ENCODE measurements at regions not wholly inside any gene's neighbourhood (a gene's known extent, or its start where the extent isn't known, plus 50 kb on each side); places are given as distances from the start of the nearest gene placed in this dataset.

DNA sequence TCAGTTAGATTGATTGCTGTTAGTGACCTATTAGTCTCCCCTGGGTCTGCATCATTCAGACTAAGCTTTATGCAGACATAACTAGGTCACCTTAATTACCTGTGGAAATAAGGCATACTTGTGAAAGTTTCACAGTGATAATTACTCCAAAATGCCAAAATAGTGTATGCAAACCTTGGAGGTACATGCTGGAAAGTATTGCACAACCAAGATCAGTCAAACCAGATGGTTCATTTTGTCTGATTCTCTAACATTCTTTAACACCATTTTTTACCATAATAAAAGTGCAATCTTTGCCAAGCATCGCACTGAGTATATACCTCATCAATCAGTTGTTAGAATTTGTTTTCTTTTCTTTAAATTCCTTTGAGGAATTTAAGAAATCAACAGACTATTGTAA lies 186.3 kb upstream of the TMEFF2 start:
- ChIA-PET SMC1A (ENCODE audit: uncharacterized antibody, unreplicated experiment) (interaction anchor here (0.8 kb wide), 1 partner anchor 52 kb away, joined by 3 read pairs; no protein-coding TSS in a partner anchor), CTCF (interaction anchor here (1.2 kb wide), 1 partner anchor 54 kb away, joined by 3 read pairs; no protein-coding TSS in a partner anchor), RAD21 (ENCODE audit: unreplicated experiment) (no interaction called here), POLR2A (no interaction called here)
- Histone ChIP-seq H3K9ac (ENCODE audit: control insufficient read depth, insufficient read depth, low read length) (no peak overlapping the region), H3K4me1 (ENCODE audit: control insufficient read depth, insufficient read depth, low read length) (no peaks in the 10 kb centered on the region), H4K20me1 (ENCODE audit: control insufficient read depth, insufficient read depth) (no peaks in the 10 kb centered on the region), H3K36me3 (ENCODE audit: control insufficient read depth in 2 of 2, insufficient read depth in 2 of 2, low read length in 1 of 2) (no peaks in the 10 kb centered on the region), H3K4me2 (ENCODE audit: control insufficient read depth, insufficient read depth) (no peak overlapping the region), H2AFZ (ENCODE audit: control insufficient read depth, low read depth, low read length) (no peak overlapping the region), H3K9me3 (replicated peaks; ENCODE audit: control insufficient read depth, insufficient read depth, low read length) (no peaks in the 10 kb centered on the region), H3K27ac (ENCODE audit: control insufficient read depth, insufficient read depth) (no peak overlapping the region), H3K27me3 (replicated peaks in 1 of 2; ENCODE audit: control insufficient read depth in 2 of 2, insufficient read depth in 2 of 2, low read length in 1 of 2) (no peaks in the 10 kb centered on the region), H3K4me3 (no peak overlapping the region), H3K79me2 (ENCODE audit: control insufficient read depth, insufficient read depth, low read length) (no peaks in the 10 kb centered on the region)
- 0% methylated on average over 1 of the region's 1 CpG for WGBS (ENCODE audit: insufficient coverage, insufficient replicate concordance, low lambda C conversion rate, missing lambda C conversion rate)
- intact Hi-C loops (cut with micrococcal nuclease; ENCODE audit: unreplicated experiment) (no loop called here), in situ Hi-C loops (cut with MboI) (no loop called here)
- DNase-seq (ENCODE audit: low read depth, low spot score) (no peak), ATAC-seq (no peak), FAIRE-seq (no peak)
- BruUV-seq (replicated peaks), result no TSS peak
- TF ChIP-seq NR2C2 (IDR thresholded peaks at IDR 0.05; ENCODE audit: borderline replicate concordance, control insufficient read depth, insufficient read length, low read depth), result no peak
- TF ChIP-seq, protein P1, sequence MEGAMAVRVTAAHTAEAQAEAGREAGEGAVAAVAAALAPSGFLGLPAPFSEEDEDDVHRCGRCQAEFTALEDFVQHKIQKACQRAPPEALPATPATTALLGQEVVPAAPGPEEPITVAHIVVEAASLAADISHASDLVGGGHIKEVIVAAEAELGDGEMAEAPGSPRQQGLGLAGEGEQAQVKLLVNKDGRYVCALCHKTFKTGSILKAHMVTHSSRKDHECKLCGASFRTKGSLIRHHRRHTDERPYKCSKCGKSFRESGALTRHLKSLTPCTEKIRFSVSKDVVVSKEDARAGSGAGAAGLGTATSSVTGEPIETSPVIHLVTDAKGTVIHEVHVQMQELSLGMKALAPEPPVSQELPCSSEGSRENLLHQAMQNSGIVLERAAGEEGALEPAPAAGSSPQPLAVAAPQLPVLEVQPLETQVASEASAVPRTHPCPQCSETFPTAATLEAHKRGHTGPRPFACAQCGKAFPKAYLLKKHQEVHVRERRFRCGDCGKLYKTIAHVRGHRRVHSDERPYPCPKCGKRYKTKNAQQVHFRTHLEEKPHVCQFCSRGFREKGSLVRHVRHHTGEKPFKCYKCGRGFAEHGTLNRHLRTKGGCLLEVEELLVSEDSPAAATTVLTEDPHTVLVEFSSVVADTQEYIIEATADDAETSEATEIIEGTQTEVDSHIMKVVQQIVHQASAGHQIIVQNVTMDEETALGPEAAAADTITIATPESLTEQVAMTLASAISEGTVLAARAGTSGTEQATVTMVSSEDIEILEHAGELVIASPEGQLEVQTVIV (IDR thresholded peaks at IDR 0.05; ENCODE audit: borderline replicate concordance, partially characterized antibody), result no peak
- TF ChIP-seq EZH2 (IDR thresholded peaks at IDR 0.05; ENCODE audit: borderline replicate concordance, control insufficient read depth, low read depth, low read length), result no peak
- TF ChIP-seq ZNF24 (IDR thresholded peaks at IDR 0.05), result no peak
- TF ChIP-seq, protein P2, sequence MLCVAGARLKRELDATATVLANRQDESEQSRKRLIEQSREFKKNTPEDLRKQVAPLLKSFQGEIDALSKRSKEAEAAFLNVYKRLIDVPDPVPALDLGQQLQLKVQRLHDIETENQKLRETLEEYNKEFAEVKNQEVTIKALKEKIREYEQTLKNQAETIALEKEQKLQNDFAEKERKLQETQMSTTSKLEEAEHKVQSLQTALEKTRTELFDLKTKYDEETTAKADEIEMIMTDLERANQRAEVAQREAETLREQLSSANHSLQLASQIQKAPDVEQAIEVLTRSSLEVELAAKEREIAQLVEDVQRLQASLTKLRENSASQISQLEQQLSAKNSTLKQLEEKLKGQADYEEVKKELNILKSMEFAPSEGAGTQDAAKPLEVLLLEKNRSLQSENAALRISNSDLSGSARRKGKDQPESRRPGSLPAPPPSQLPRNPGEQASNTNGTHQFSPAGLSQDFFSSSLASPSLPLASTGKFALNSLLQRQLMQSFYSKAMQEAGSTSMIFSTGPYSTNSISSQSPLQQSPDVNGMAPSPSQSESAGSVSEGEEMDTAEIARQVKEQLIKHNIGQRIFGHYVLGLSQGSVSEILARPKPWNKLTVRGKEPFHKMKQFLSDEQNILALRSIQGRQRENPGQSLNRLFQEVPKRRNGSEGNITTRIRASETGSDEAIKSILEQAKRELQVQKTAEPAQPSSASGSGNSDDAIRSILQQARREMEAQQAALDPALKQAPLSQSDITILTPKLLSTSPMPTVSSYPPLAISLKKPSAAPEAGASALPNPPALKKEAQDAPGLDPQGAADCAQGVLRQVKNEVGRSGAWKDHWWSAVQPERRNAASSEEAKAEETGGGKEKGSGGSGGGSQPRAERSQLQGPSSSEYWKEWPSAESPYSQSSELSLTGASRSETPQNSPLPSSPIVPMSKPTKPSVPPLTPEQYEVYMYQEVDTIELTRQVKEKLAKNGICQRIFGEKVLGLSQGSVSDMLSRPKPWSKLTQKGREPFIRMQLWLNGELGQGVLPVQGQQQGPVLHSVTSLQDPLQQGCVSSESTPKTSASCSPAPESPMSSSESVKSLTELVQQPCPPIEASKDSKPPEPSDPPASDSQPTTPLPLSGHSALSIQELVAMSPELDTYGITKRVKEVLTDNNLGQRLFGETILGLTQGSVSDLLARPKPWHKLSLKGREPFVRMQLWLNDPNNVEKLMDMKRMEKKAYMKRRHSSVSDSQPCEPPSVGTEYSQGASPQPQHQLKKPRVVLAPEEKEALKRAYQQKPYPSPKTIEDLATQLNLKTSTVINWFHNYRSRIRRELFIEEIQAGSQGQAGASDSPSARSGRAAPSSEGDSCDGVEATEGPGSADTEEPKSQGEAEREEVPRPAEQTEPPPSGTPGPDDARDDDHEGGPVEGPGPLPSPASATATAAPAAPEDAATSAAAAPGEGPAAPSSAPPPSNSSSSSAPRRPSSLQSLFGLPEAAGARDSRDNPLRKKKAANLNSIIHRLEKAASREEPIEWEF (IDR thresholded peaks at IDR 0.05; ENCODE audit: insufficient replicate concordance, low read depth, low read length), result no peak
- TF ChIP-seq HCFC1 (IDR thresholded peaks at IDR 0.05; ENCODE audit: low read length), result no peak
- no peak for TF ChIP-seq NR2C1 (IDR thresholded peaks at IDR 0.05)

All from GM12878 (cell line).